HG03439 (cell line): ENCODE measurements at regions not wholly inside any gene's neighbourhood (a gene's known extent, or its start where the extent isn't known, plus 50 kb on each side); places are given as distances from the start of the nearest gene placed in this dataset.

Experiments
- ATAC-seq: cut with Tn5 transposase; IDR thresholded peaks from one replicate; pipeline ENCODE4 v1.9.1; 2021; ENCODE audit warnings: mild to moderate bottlenecking, moderate library complexity; ENCODE audit not compliant: unreplicated experiment

DNA sequence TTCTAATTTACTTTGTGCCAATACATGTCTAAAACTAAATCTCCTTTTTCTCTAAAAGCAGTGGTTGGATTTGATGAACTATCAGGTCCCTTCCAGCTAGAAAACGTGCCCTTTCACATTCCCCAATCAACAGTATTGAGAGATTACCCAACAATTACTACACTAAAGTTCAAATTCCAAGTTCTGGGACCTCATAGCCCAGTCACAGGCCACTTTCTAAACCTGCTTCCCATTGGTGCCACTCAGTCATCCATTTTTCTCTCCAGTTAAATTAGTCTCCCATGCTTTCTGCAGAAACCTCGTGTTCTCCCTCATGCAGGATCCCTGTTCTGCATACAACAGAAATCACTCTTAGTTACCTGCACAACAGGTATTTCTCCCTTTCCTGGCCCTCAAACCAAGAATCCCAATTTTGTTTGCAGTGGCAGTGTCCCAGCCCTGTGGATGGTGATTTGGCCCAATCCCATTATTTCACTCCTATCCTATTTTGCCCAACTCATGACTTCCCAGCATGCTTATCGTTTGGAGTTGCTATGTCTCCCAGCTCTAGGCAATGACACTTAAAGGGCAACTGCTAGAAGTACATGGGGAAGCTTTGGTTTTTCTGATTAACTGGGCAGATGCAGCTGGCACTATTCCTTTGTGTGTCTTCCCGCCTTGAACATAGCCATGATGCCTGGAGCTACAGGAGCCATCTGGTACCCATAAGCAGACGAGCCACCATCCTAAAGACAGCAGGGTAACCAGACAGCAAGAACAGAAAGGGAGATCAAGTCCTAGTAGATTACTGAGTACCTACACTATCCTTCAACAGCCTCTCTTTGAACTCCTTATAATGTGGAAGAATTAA lies 224.2 kb downstream of the MINAR1 start:
- ATAC-seq: no peak

DNA sequence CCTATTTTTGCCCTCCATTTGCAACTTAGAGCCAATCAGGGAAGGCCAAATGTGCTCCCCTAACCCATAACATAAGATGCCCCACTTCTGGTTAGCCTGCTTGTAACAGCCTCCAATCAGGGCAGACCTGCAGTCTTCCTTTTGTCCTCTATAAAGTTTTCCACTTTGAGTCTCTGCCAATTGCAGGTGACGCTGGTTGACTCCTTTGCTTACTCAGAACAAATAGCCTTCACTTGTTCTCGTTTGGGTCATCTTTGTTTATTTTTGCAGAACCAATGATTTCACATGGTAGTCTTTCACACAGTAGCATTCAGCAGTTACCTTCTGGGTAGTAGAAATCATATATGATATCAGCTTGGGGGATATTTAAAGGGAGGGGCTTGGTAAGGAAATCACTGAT lies 225.6 kb downstream of the MINAR1 start:
- ATAC-seq: no peak

DNA sequence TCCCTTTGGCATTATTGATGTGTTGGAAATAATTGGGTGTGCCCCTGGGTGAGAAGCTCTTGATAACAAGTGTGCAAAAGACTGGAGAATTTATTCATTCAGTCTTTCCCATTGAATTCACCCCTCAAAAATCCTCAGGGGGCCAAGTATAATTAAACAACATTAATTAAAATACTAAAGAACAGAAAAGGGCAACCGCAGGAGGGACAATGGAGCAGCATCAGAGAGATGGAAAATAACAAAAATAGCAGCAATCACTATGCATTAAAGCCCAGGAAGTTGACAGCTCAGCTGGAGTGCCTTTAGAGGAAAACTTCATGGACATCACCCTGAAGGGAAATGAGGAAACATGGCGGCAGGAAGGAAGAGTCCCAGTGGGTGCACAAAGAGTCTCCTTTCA lies 227.6 kb downstream of the MINAR1 start:
- ATAC-seq: no peak

DNA sequence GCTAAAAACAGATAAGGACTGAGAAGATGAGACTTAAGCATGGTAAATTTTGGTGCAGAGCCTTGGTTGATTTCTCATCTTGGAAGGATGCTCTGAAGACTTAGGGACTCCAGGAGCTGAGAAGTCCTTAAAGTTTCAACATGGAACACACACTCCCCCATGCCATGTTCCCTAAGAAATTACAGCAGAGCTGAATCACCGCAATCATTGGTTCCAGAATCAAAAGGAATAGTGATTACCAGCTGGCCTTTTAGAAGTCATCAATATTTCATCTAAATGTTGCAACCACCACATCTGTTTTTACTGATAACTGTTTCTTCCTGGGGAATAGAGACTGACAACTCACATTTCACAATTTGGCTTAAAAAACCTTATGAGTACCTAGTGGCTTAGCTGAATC lies 229.3 kb downstream of the MINAR1 start:
- no peak for ATAC-seq

DNA sequence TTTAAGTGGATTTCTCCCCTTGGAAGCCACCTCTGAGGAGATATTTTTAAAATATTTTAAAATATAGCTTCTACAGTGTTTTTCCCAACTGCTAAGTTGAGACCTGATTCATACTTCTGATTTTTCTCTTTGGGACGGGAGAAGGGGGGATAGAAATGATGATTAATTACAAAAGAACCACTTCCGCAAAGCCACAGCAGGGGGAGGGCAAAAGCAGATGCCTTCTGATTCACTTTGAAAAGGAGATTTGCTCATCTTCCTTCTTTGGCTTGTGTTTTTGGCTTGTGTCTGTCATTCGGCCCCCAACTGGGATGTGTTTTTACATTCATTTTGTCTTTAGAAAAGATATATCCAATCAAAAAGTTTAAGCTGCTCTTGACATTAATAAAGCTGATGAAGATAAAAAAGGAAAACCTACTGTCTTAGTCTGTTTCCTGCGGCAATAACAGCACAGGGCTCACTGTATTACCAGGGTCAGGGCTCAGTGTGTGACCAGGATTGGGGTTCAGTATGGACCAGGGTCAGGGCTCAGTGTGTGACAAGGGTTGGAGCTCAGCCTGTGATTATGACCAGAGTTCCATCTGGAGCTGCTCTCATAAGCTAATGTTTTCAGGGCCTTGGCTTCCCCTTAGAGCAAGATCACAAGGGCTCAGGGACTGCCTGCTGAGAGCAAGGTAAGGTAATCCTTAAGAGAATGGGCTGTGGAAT lies 223.2 kb downstream of the MTHFS start:
- ATAC-seq: no peak

DNA sequence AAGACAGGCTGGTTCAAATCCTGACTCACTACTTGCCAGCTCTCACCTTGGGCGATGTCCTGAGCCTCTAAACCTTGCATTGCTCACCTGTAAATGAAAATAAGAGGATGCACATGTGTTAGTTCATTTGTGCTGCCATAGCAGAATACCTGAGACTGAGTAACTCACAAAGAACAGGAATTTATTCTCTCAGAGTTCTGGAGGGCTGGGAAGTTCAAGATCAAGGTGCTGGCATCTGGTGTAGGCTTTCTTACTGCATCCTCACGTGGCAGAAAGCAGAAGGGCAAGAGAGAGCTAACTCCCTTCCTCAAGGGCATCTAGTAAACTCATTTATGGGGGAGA lies 222.7 kb downstream of the MTHFS start:
- no peak for ATAC-seq

DNA sequence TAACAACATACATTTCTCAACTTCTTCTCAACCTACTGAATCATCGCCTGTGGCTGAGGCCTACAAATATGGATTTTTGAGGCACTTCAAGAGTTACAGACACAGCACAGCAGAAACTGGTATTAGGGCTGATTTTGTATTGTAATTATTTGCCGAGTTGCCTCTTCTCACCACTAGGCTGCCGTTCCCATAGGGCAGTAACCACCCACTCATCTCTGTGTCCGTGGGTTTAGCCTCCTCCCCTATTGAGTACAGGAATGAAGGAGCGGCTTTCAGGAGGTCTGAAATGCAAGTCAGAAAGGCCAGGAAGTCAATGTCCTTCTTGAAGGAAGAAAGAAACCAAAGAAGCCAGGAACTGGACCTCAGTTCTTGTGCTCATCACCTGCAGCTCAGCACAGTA lies 220.8 kb downstream of the MTHFS start:
- no peak for ATAC-seq

DNA sequence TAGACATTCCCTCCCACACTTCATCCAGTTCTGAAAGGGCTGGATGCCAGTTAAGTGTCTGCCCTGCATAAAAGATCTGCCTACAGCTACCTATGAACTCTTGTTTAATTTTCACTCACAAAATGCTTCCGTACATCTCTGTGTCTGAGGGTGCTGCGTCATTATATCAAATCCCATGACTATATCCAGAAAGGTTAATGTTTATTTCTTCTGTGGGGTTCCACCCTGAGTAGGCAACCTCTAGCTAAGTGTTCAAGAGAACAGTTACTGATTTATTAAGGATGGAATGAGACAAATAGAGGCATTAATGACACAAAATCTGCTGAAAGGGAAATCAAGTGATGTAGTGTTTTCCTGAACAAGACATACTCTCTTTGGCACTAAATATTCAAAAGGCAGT lies 220.2 kb downstream of the MTHFS start:
- no peak for ATAC-seq

DNA sequence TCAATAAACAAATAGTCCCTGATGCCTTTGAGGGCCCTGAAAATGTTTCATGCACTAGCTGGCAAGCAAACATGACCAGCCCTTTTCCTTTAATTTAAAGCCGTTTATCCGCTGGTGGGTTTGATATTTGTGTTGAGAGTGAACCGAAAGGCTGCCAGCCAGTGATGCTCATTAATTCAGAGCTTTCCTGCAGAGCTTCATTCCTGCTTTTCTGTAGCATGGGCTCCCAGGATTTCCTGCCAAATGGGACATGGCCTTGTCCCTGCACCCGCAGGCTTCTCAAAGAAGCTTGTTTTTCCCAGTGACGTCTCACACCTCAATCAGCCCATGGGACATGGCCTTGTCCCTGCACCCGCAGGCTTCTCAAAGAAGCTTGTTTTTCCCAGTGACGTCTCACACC lies 219.6 kb downstream of the MTHFS start:
- ATAC-seq: no peak

DNA sequence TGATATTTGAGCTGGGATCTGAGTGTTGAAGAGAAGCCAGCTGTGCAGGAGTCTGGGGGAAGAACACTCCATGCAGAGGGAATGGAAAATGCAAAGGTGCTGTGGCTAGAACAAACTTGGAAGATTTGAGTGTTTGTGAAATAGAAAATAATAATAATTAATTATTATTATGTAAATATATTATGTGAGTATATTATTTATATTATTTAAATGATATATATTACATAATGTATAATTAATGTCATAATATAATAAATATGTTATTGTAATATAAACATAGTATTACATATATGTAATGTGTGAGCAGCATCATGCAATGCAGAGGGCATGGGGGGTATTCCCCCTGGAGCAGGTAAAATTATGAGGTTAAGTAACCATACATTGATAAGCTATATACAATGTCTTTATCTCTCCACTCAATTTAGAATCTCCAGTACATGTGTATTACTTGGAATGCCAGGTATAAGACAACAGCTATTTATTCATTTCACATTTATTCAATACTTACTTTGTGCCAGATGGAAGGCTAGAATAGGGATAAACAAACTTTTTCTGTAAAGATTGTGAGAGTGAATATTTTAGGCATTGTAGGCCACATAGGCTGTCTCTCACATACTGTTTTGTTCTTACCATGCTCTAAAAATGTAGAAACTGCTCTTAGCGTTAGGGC lies 218.6 kb downstream of the MTHFS start:
- no peak for ATAC-seq

DNA sequence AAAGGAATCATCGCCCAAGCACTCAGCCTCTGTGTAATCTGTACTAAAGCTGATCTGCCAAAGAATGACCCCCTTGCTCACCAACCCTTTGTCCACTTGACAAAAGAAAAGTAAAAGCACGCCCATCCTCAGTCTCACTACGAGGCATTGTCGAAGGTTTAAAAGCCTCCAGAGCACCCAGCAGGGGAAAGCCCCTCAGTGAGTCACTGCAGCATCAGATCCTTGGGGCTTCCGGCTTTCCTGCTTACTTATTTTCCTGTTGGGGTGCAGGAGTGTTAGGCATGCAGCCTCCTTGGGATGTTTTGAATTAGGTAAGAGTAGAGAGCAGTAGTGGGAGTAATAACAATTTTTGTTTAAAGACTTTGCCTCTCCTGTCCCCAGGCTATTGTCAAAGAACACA lies 216.1 kb downstream of the MTHFS start:
- ATAC-seq: no peak

DNA sequence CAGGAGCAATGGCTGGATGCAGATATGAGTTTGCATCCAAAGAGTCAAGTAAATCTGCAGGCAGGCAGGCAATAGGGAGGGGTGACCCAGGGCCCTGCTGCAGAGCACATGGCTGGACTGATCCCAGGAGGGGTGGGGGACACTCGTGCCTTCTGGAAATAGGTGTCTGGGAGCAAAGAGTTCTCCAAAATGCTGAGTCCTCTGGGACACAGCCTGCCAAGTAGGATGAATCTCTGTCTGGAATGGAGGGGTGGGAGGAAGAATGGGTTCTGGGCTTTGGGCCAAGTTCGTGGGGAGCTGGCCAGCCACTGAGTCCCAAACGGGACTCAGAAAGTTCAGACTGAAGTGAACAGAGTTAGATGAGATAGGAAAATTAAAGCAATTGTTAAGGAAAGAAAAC lies 214.5 kb downstream of the MTHFS start:
- no peak for ATAC-seq

DNA sequence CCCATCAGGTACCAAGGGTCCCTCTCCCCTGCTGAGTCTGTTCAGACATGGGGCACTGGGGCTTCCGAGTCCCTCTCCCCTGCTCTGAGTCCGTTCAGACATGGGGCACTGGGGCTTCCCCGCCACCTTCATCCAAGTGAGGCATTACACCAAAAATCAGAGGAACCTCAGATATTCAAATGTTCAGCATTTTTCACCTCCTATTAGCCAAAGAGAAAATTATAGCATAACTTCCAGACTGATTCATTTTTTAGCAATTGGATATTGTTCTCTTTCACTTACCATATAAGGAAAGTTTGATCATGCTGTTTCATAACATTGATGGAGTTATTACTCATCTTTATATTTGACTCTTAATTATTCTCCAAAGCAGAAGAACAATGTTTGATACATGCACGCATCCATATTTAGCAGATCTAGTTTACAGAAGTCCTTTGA lies 213.9 kb downstream of the MTHFS start:
- ATAC-seq: no peak

DNA sequence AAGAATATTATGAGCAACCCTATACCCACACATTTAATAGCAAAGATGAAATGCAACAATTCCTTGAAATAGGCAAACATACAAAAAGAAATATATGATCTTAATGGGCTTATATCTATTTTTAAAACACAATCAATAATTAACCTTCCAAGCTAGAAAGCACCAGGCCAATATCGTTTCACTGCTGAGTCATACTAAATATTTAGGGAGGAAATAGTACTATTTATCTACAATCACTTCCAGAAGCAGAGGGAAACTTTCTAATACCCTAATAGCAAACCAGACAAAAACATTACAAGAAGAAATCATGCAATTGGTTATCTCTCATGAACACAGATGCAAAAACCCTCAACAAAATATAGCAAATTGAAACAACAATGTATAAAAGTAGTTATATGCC lies 207.8 kb downstream of the MTHFS start:
- no peak for ATAC-seq

DNA sequence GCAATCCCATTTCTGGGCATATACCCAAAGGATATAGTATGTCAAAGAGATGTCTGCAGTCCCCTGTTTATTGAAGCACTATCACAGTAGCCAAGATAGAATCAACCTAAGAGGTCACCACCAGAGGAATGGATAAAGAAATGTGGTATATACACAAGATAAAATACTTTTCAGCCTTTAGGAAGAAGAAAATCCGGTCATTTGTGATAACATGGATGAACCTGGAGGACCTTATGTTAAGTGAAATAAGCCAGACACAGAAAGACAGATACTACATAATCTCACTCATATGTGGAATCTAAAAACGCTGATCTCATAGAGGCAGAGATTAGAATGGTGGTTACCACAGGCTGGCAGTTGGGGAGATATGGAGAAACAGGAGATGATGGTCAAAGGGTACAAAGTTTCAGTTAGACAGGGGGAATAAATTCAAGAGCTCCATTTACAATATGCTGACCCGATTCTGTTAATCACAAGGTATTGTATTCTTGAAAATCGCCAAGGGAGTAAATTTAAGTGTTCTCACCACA lies 195.8 kb downstream of the MTHFS start:
- ATAC-seq: no peak

DNA sequence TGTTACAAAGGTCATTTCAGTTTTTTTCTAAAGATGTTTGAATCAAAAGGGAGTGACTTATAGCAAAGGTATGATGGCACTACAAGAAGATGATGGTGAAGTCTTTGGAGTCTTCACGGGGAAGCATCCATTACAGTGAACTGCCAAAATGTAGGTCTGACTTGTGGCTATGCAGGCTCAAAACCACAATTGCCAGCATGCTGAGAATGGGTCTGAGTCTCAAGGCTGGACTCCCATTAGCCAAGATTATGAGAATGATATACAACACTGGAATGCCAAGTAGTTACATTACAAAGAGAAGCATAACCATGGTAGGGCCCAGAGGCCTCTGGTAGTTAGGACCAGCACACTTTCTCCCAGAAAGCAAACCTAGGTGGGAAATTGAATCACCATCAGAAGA lies 194.2 kb downstream of the MTHFS start:
- no peak for ATAC-seq

DNA sequence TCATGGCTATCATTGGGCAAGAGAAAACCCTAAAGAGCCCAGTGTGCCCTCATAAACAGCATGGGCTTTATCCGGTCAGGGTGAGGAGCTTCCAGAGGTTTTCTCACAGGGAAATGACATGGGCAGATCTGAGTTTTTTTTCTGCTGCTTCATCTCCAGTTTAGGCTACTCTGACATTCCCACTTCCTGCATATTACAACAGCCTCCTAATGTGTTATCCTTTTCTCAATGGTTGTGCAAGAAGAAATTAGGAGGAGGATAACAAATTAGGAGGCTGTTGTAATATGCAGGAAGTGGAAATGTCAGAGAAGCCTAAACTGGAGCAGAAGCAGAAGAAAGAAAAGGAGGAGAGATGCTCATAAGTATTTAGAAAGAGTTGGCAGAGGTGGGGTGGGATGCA lies 175.6 kb downstream of the MTHFS start:
- ATAC-seq: no peak

DNA sequence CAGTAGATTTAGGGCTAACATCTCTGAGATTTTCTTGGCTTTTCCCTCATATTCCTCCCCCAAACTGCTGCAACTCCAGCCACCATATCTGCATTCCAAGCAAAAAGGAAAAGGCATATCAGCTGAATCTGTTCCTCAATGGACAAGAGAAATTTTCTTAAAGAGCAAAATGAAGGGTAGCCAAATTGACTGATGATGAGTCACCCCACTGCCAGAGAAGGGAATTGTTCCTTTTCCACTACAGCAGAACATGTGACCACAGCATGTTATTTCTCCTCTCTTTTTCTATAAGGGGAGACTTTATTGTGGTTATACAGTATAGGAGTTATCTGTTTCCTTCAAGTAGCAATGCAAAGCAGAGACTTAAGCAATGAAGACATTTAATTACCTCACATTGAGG lies 172.5 kb downstream of the MTHFS start:
- ATAC-seq: no peak

DNA sequence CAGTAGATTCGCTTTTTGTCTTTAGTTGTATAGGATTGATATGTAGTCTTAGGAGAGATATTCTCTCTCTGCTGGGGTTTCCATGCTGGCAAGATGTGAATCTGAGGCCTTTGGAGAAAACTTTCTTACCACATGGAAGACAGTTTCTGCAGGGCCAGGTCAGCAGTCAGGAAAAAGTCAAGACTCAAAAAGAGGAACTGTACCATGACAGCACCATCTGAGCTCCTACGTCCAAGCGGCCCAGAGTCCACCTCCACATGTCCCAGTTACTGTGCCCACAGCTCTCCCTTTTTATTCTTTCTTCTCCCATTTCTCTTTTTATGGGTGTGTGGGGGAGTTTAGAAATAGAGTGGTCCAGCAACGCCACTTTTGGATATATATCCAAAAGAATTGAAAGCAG lies 172.0 kb downstream of the MTHFS start:
- no peak for ATAC-seq

DNA sequence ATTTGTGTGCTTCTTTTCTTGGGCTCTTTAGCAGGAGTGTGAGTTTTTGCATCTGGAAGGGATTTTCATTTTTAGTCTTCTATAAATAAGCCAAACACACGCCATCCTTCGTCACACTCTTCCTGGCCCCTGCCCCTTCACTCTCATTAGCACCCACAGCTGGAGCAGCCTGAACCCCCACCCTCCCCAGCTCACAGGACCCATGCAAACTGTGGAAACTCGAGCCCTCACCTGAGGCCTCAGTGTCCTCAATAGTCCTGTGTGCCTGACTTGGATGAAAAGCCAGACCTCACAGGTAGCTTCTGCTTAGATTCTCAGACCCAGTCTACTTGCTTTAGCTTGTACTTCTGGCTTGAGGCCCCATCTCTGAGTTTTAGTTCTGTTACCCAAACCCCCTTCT lies 167.9 kb downstream of the MTHFS start:
- ATAC-seq: no peak

DNA sequence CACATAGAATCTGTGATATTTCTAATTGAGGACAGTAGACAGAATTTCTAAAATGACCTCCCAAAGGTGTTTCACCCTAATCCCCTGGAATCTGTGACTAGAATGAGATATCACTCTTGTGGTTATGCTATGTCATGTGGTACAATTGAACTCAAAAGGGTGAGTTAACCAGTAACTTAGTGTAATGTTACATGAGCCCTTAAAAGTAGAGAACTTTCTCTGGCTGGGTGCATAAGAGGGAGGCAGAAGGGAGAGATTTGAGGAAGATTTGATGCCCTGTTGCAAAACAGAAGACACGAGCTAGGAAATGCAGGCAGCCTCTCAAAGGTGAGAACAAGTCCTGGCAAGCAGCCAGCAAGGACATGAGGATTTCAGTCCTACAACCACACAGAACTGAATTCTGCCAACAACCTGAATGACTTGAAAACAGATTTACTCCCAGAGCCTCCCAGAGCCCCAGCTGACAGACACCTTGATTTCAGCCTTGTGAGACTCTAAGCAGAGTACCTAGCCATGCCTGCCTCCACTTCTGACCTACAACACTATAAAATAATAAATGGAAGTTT lies 160.3 kb downstream of the MTHFS start:
- ATAC-seq: no peak
